ENCODE measurements at regions not wholly inside any gene's neighbourhood (a gene's known extent, or its start where the extent isn't known, plus 50 kb on each side); places are given as distances from the start of the nearest gene placed in this dataset.

DNA sequence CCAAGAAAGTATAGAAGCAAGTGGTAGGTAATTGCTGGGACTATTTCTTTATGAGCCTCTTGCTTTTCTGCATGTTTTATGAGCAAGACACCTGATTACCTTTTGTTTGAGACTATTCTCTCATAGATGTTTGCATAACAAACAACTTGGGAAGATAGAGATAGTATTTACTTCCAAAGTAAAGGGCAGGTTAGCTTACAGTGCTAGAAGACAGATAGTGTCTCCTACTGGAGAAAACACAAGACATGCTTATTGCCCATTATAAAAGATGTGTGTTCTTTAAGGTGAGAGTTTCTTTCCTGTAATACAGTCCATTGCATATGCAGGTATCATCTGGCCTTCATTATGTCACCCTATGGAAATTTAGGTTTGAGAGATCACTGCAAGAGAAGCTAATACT lies 174.2 kb upstream of the FUT9 start:
- Histone ChIP-seq H3K27ac (no peak overlapping the region), H3K4me3 (no peak overlapping the region), H3K27me3 (no peaks in the 10 kb centered on the region), H3K36me3 (no peaks in the 10 kb centered on the region), H3K4me1 (no peaks in the 10 kb centered on the region), H3K9me3 (no peaks in the 10 kb centered on the region)
- TF ChIP-seq EP300 (IDR thresholded peaks at IDR 0.05) (no peak), POLR2A (IDR thresholded peaks at IDR 0.05) (no peak)
- TF ChIP-seq, protein P1, sequence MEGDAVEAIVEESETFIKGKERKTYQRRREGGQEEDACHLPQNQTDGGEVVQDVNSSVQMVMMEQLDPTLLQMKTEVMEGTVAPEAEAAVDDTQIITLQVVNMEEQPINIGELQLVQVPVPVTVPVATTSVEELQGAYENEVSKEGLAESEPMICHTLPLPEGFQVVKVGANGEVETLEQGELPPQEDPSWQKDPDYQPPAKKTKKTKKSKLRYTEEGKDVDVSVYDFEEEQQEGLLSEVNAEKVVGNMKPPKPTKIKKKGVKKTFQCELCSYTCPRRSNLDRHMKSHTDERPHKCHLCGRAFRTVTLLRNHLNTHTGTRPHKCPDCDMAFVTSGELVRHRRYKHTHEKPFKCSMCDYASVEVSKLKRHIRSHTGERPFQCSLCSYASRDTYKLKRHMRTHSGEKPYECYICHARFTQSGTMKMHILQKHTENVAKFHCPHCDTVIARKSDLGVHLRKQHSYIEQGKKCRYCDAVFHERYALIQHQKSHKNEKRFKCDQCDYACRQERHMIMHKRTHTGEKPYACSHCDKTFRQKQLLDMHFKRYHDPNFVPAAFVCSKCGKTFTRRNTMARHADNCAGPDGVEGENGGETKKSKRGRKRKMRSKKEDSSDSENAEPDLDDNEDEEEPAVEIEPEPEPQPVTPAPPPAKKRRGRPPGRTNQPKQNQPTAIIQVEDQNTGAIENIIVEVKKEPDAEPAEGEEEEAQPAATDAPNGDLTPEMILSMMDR (IDR thresholded peaks at IDR 0.05): no peak
- no peak for DNase-seq (ENCODE audit: low spot score in 2 of 2)

DNA sequence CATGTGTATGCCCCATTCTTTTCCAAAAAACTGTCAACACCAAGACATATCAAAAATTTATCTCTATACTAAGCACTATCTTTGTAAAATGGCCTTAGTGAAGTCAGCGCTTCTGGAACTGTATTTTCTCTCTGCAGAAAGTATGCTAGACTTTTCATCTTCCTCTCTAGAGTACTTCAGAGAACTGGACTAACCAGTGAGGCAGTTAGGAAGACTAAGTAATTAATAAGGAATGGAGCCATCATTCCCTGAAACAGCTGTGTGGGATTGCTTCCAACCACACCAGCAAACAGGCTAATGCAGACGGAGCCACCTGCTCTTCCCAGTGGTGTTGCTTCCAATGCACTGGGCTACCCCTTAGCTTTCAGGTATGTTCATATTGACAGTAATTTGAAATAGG lies 169.1 kb upstream of the FUT9 start:
- Histone ChIP-seq H3K36me3 (no peaks in the 10 kb centered on the region), H3K9me3 (no peaks in the 10 kb centered on the region), H3K27ac (no peak overlapping the region), H3K27me3 (no peaks in the 10 kb centered on the region), H3K4me1 (no peaks in the 10 kb centered on the region), H3K4me3 (no peak overlapping the region)
- WGBS, 2 donors: 74 to 88% methylated on average over 2 of the region's 2 CpGs
- no peak for DNase-seq (ENCODE audit: low spot score in 2 of 2)
- TF ChIP-seq EP300 (IDR thresholded peaks at IDR 0.05) (no peak), POLR2A (IDR thresholded peaks at IDR 0.05) (no peak)
- TF ChIP-seq, protein P1 (IDR thresholded peaks at IDR 0.05): no peak

DNA sequence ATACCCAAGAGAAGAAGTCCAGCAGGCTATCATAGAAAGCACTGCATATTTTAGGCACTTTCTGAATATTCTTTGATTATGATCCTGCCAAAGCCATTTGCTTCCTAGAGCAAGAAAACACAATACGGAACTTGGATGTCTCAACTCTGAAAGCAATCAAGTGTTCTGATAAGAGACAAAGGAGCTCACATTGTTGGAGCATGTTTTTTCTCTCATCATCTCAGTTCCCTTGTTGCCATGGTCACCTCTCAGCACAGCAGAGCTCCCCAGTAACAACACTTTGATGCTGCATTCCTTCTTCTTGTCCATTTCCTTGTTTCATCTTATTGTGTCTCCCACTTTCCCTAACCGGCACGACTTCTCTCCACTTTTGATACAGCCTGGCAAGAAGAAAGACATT lies 168.7 kb upstream of the FUT9 start:
- no peak for DNase-seq (ENCODE audit: low spot score in 2 of 2)
- 56 to 59% methylated on average over 3 of the region's 3 CpGs for WGBS, 2 donors
- Histone ChIP-seq H3K27ac (no peak overlapping the region), H3K4me3 (no peak overlapping the region), H3K36me3 (no peaks in the 10 kb centered on the region), H3K27me3 (no peaks in the 10 kb centered on the region), H3K4me1 (no peaks in the 10 kb centered on the region), H3K9me3 (no peaks in the 10 kb centered on the region)
- TF ChIP-seq, protein P1 (IDR thresholded peaks at IDR 0.05): no peak
- no peak for TF ChIP-seq EP300 (IDR thresholded peaks at IDR 0.05)
- TF ChIP-seq POLR2A (IDR thresholded peaks at IDR 0.05): no peak

DNA sequence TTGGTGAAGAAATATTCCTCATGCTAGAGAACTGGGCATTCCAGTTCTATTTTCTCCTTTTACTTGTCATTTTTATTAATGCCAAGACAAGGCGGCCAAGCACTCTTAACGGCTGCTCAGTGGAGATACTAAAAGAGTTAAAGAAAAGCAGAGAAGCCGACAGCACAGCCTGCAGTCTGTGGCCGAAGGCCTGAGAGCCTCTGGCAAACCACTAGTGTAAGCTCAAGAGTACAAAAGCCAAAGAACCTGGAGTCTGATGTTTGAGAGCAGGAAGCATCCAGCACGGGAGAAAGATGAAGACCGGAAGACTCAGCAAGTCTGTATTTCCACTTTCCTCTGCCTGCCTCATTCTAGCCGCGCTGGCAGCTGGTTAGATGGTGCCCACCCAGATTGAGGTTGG lies 167.1 kb upstream of the FUT9 start:
- 49 to 61% methylated on average over 8 of the region's 8 CpGs for WGBS, 2 donors
- no peaks in the 10 kb centered on the region for H3K27me3 ChIP-seq
- no peak overlapping the region for H3K4me3 ChIP-seq
- no peaks in the 10 kb centered on the region for H3K36me3 ChIP-seq
- H3K9me3 ChIP-seq: no peaks in the 10 kb centered on the region
- TF ChIP-seq, protein P1 (IDR thresholded peaks at IDR 0.05): no peak
- TF ChIP-seq EP300 (IDR thresholded peaks at IDR 0.05) (no peak), POLR2A (IDR thresholded peaks at IDR 0.05) (no peak)
- DNase-seq (ENCODE audit: low spot score in 2 of 2): no peak
- H3K27ac ChIP-seq: no peak overlapping the region
- H3K4me1 ChIP-seq: no peaks in the 10 kb centered on the region

DNA sequence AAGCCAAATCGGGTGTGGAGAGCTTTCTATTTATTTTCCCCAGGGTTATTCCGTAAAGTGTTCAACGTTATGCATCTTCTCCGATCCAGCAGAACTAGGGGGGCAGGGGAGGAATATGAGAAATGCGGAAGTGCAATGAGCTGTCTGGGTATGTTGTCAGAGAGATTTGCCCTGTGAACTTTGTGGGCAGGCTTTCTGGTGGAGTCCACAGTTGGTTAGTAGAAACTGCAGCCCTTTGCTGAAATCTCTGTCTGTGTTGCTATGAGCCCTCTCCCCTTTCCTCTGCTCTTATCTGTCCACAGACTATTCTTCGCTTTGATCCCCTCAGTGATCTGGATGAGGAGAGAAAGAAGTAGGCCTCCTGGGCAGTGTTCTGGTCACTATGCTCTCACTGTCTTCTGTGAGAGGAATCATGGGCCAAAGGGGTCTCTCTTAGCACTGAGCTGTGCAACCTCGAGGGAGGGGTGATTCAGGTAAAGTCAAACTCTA lies 158.9 kb upstream of the FUT9 start:
- Histone ChIP-seq H3K4me1 (no peaks in the 10 kb centered on the region), H3K4me3 (no peak overlapping the region), H3K36me3 (no peaks in the 10 kb centered on the region), H3K27me3 (no peaks in the 10 kb centered on the region), H3K27ac (no peak overlapping the region), H3K9me3 (peaks cover 0 to 12% (median 1%) of the 10 kb centered on the region in 4 donors)
- 80 to 85% methylated on average over 7 of the region's 7 CpGs for WGBS, 2 donors
- TF ChIP-seq EP300 (IDR thresholded peaks at IDR 0.05): no peak
- TF ChIP-seq, protein P1 (IDR thresholded peaks at IDR 0.05): no peak
- no peak for TF ChIP-seq POLR2A (IDR thresholded peaks at IDR 0.05)
- DNase-seq (ENCODE audit: low spot score in 2 of 2): no peak
